Panc1 (cell line): ENCODE measurements at regions not wholly inside any gene's neighbourhood (a gene's known extent, or its start where the extent isn't known, plus 50 kb on each side); places are given as distances from the start of the nearest gene placed in this dataset.

Source experiments
- ATAC-seq: fragments of 200-7000 bp; cut with Tn5 transposase; 2 replicates; pipeline ENCODE4 v1.9.1; 2020; ENCODE audit warnings: mild to moderate bottlenecking, moderate library complexity
- BruUV-seq: library from RNA; stranded (reverse); fragments of 400-500 nt; replicated peaks from 2 replicates; lab custom pipeline; 2021; lab: Mats Ljungman, UMichigan
- CTCF ChIA-PET: fragments of 300-600 bp; sonication (Branson Sonifier 250); formaldehyde crosslinking; loops from one replicate; lab custom pipeline; 2022; ENCODE audit warnings: antibody characterized with exemption; lab: Charles Lee
- POLR2A ChIA-PET: fragments of 300-600 bp; sonication (Branson Sonifier 250); formaldehyde crosslinking; loops from one replicate; lab custom pipeline; 2022; ENCODE audit warnings: antibody characterized with exemption; lab: Charles Lee
- DNase-seq: peaks from one replicate; pipeline ENCODE4 v3.0.0-alpha.2; 2010; ENCODE audit warnings: low read depth, low spot score
- H3K27ac ChIP-seq: 2 replicates; pipeline ENCODE4 v1.5.1; 2011; ENCODE audit warnings: mild to moderate bottlenecking, low read length, inconsistent platforms
- H3K27me3 ChIP-seq: fragments of 200-500 bp; sonication (Bioruptor generic); 2 replicates; pipeline ENCODE4 v1.6.0; 2014; ENCODE audit warnings: low read length, inconsistent platforms; ENCODE audit not compliant: control insufficient read depth, insufficient read depth
- H3K36me3 ChIP-seq: fragments of 200-500 bp; sonication (Bioruptor generic); 2 replicates; pipeline ENCODE4 v1.5.1; 2014; ENCODE audit warnings: inconsistent platforms, mild to moderate bottlenecking, low read length, moderate library complexity; ENCODE audit not compliant: control insufficient read depth, insufficient read depth
- H3K4me1 ChIP-seq: 2 replicates; pipeline ENCODE4 v1.5.1; 2011; ENCODE audit warnings: inconsistent platforms, mild to moderate bottlenecking, low read length, moderate library complexity; ENCODE audit not compliant: control insufficient read depth, insufficient read depth
- H3K4me3 ChIP-seq, 2 experiments: 2 replicates each; pipeline ENCODE4 v1.5.1; 2011 to 2012; ENCODE audit warnings: low read depth in 2 of 2, low read length in 2 of 2, mild to moderate bottlenecking in 2 of 2, inconsistent platforms in 1 of 2, moderate library complexity in 1 of 2
- H3K9me3 ChIP-seq: fragments of 200-500 bp; sonication (Bioruptor generic); 2 replicates; pipeline ENCODE4 v1.5.1; 2014; ENCODE audit warnings: low read depth, mild to moderate bottlenecking, inconsistent platforms, low read length, moderate library complexity; ENCODE audit not compliant: control insufficient read depth, insufficient read depth
- CTCF ChIP-seq: fragments of 450-650 bp; IDR thresholded peaks from 2 replicates; pipeline ENCODE4 v1.5.1; 2017; ENCODE audit warnings: mild to moderate bottlenecking
- POLR2AphosphoS5 ChIP-seq: IDR thresholded peaks from 2 replicates; pipeline ENCODE4 v1.6.1; 2012; ENCODE audit warnings: mild to moderate bottlenecking, low read depth, low read length, moderate library complexity
- REST ChIP-seq, 2 experiments: IDR thresholded peaks; 2 replicates each; pipeline ENCODE4 v1.6.1; 2011 to 2012; ENCODE audit warnings: low read depth in 2 of 2, control low read depth in 1 of 2, low read length in 1 of 2, mild to moderate bottlenecking in 1 of 2, moderate library complexity in 1 of 2; ENCODE audit not compliant: insufficient read depth in 1 of 2
- SIN3A ChIP-seq: IDR thresholded peaks from 2 replicates; pipeline ENCODE4 v1.6.1; 2012; ENCODE audit warnings: low read depth, mild to moderate bottlenecking, low read length, moderate library complexity, borderline replicate concordance; ENCODE audit not compliant: insufficient read depth
- TCF7L2 ChIP-seq: IDR thresholded peaks from 2 replicates; pipeline ENCODE4 v1.6.1; 2011; ENCODE audit warnings: mild to moderate bottlenecking, low read depth, low read length, inconsistent platforms
- in situ Hi-C: cut with HindIII; loops from 2 replicates; pipeline ENCODE4 v1.10.0; 2016; ENCODE audit warnings: low sequenced_read_pairs, low pct_unique_long_range_greater_than_20kb
- intact Hi-C: fragments of 100-400 bp; cut with micrococcal nuclease; formaldehyde crosslinking; loops from one replicate; pipeline ENCODE4 v1.10.0; 2022; ENCODE audit not compliant: unreplicated experiment

GRCh38 chr4:178778496-178778895 lies 1336.3 kb upstream of the AGA start:
- no peaks in the 10 kb centered on the region for H3K27me3 ChIP-seq
- no peak overlapping the region for H3K4me3 ChIP-seq
- no peaks in the 10 kb centered on the region for H3K9me3 ChIP-seq
- no peaks in the 10 kb centered on the region for H3K4me1 ChIP-seq
- BruUV-seq: no TSS peak
- TF ChIP-seq POLR2AphosphoS5 (no peak), CTCF (no peak), REST (IDR thresholded peaks at IDR 0.05; ENCODE audit: insufficient read depth in 1 of 2, low read depth in 2 of 2, low read length in 1 of 2) (no peak), TCF7L2 (no peak), SIN3A (no peak)
- H3K27ac ChIP-seq: no peak overlapping the region
- ATAC-seq (no peak), DNase-seq (no peak)
- H3K36me3 ChIP-seq: no peaks in the 10 kb centered on the region
- intact Hi-C loops (no loop called here), in situ Hi-C loops (no loop called here)
- ChIA-PET POLR2A (no interaction called here), CTCF (no interaction called here)

- TF ChIP-seq SIN3A (no peak), TCF7L2 (peak; percentile 85)
- Histone ChIP-seq H3K4me3 (no peak overlapping the region), H3K27me3 (no peaks in the 10 kb centered on the region), H3K36me3 (no peaks in the 10 kb centered on the region), H3K9me3 (no peaks in the 10 kb centered on the region), H3K4me1 (no peaks in the 10 kb centered on the region), H3K27ac (no peak overlapping the region)
- ChIA-PET CTCF (no interaction called here), POLR2A (no interaction called here)
- DNase-seq: no peak
- BruUV-seq: no TSS peak
- in situ Hi-C loops: no loop called here
- intact Hi-C loops: no loop called here
- ATAC-seq: no peak
Measured at GRCh38 chr4:178781779-178782178, 1339.5 kb upstream of the AGA start.

- CTCF ChIA-PET: no interaction called here
Measured at GRCh38 chr4:178784491-178784890, 1342.3 kb upstream of the AGA start.

More at GRCh38 chr4:178784491-178784890, 1342.3 kb upstream of the AGA start:
- Histone ChIP-seq H3K9me3 (no peaks in the 10 kb centered on the region), H3K4me3 (no peak overlapping the region), H3K27me3 (no peaks in the 10 kb centered on the region), H3K4me1 (no peaks in the 10 kb centered on the region), H3K36me3 (no peaks in the 10 kb centered on the region), H3K27ac (no peak overlapping the region)
- in situ Hi-C loops: no loop called here
- no TSS peak for BruUV-seq
- POLR2A ChIA-PET: no interaction called here
- no peak for TF ChIP-seq POLR2AphosphoS5
- TF ChIP-seq TCF7L2: no peak
- no peak for TF ChIP-seq SIN3A
- no peak for TF ChIP-seq CTCF
- no peak for TF ChIP-seq REST (IDR thresholded peaks at IDR 0.05; ENCODE audit: insufficient read depth in 1 of 2, low read depth in 2 of 2, low read length in 1 of 2)
- ATAC-seq (no peak), DNase-seq (no peak)
- intact Hi-C loops: no loop called here
